ENCODE measurements at regions not wholly inside any gene's neighbourhood (a gene's known extent, or its start where the extent isn't known, plus 50 kb on each side); places are given as distances from the start of the nearest gene placed in this dataset.
A peak's percentile ranks its signal among the peaks of the same experiment; 100 is the strongest.
"Not testable (repeated sequence)": the region's sequence is repeated elsewhere in the genome, so short reads cannot be mapped to it uniquely, and the experiment has no call there.

DNA sequence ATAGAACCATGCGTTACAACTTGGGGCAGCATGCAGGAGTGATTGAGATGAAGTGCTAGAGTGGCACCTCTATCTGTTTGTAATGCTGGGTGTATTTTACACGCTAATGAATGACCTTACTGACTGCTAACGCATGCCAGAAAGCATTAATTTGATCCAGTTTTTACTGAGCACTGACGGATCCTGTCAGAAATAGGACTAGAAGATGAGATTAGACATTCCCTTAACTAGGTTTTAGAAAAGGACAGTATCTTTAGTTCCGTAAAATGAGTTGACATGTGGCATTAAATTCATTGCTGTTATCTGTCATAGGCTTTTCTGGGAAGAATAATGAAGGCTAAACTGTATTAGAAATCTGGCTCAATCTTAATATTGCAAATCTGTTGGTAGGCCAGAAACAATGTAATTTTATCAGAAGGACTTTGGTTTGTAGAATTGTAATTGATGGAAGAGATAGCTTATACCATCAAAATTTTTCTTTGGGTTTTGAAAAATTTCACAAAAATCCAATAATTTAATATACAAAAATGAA is 140.4 kb upstream of the WDFY3 start:
- FAIRE-seq (no peak), DNase-seq (ENCODE audit: insufficient read length) (no peak)
- no peak for TF ChIP-seq TAF1 (IDR thresholded peaks at IDR 0.05; ENCODE audit: borderline replicate concordance, low read depth, low read length)
- TF ChIP-seq POLR2A (IDR thresholded peaks at IDR 0.05; ENCODE audit: low read depth, low read length), result no peak
- TF ChIP-seq POLR2AphosphoS5 (IDR thresholded peaks at IDR 0.05; ENCODE audit: low read depth, low read length), result no peak

DNA sequence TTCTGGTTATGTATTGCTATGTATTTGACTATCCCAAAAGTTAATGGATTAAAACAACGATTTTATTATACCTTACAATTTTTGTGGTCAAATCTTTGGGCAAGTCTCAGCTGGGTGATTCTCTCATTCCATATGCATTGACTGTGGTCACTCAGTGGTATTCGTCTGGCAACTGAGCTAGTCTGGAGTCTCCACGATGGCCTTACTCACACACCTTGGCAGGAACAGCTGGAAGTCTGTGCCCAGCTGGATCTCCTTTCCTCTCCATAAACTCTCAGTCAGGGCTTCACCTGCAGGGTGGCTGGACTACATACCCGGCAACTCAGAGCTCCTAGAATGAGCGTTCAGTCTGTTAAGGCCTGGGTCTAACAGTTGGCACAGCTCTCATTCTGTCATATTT is 141.1 kb upstream of the WDFY3 start:
- no peak for FAIRE-seq
- DNase-seq (ENCODE audit: insufficient read length), result no peak
- TF ChIP-seq POLR2AphosphoS5 (IDR thresholded peaks at IDR 0.05; ENCODE audit: low read depth, low read length) (no peak), TAF1 (IDR thresholded peaks at IDR 0.05; ENCODE audit: borderline replicate concordance, low read depth, low read length) (no peak), POLR2A (IDR thresholded peaks at IDR 0.05; ENCODE audit: low read depth, low read length) (no peak)

DNA sequence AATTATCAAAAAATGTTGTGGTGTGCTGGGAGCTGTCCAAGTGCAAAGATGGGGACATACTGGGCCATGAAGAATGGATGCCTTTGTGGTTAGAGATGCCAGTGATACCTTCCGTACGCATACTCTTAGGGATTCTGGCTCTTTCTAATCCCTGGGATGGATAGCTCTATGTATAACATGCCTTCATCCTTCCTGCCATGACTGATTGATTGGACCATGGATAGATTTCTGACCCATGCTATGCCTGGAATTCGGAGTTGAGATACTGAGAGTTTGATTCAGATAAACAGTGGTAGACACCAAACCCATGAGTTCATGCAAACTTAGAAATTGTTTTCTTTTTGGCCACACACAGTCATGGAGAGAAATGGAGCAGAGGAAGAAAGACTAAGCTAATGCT is 147.2 kb upstream of the WDFY3 start:
- no peak for TF ChIP-seq POLR2A (IDR thresholded peaks at IDR 0.05; ENCODE audit: low read depth, low read length)
- no peak for TF ChIP-seq TAF1 (IDR thresholded peaks at IDR 0.05; ENCODE audit: borderline replicate concordance, low read depth, low read length)
- TF ChIP-seq POLR2AphosphoS5 (IDR thresholded peaks at IDR 0.05; ENCODE audit: low read depth, low read length), result no peak
- FAIRE-seq, result no peak
- no peak for DNase-seq (ENCODE audit: insufficient read length)

DNA sequence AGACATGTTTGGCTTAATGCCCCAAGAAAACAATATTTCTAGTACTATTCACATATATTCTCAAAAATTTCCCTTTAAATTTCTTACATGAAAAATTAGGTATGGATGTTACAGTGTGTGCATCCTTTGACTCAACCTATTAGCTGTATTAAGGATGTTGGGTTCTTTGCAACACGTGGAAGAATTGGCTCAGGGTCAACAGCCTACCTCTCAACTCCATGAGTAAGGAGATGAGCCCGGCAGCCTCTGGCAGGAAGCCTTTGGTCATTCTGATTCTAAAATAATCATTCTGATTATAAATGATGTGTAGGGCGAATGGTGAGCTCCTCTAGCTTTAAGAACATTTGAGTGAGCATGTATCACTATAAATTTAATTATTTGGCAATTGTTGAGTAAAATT is 148.0 kb upstream of the WDFY3 start:
- no peak for FAIRE-seq
- TF ChIP-seq TAF1 (IDR thresholded peaks at IDR 0.05; ENCODE audit: borderline replicate concordance, low read depth, low read length) (no peak), POLR2AphosphoS5 (IDR thresholded peaks at IDR 0.05; ENCODE audit: low read depth, low read length) (no peak), POLR2A (IDR thresholded peaks at IDR 0.05; ENCODE audit: low read depth, low read length) (no peak)
- no peak for DNase-seq (ENCODE audit: insufficient read length)

DNA sequence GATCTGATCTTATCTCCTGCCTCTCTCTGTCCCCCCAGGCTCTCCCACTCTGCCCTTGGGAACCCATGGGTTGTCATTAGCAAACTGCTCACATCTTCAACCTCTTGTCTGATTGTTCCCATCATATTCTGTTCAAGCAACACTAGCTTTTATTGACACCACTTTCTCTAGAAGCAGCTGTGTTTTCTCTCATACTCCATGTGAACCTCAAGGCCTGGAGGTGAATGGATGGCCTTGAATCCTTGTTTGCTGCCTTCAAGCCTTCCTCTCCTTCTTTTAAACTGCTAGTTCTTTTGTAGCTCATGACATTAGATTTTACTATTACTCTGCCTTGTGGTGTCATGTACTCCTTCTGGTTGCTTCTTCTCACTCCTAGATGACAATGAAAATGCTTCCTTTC is 149.5 kb upstream of the WDFY3 start:
- no peak for TF ChIP-seq POLR2A (IDR thresholded peaks at IDR 0.05; ENCODE audit: low read depth, low read length)
- no peak for TF ChIP-seq POLR2AphosphoS5 (IDR thresholded peaks at IDR 0.05; ENCODE audit: low read depth, low read length)
- no peak for TF ChIP-seq TAF1 (IDR thresholded peaks at IDR 0.05; ENCODE audit: borderline replicate concordance, low read depth, low read length)
- no peak for FAIRE-seq
- DNase-seq (ENCODE audit: insufficient read length), result no peak

DNA sequence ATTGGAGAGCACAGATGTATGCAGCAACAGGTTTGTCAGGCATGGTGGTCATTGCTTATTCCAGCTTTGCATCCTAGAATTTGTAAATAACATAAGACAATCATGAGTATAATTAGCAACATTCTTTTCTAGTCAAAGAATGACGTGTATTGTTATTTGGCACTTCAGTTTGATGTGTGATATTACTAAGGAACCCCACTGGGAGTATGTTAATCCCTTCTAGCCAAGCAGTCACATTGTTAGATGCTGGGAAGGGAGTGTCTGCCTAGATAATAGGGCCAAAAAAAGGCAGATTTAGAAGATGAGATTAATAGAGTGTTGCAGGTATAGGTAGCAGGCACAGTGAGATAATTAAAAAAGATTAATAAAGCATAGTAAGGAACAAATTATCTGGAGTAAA is 159.2 kb upstream of the WDFY3 start:
- FAIRE-seq (no peak), DNase-seq (ENCODE audit: insufficient read length) (no peak)
- TF ChIP-seq POLR2A (IDR thresholded peaks at IDR 0.05; ENCODE audit: low read depth, low read length) (no peak), TAF1 (IDR thresholded peaks at IDR 0.05; ENCODE audit: borderline replicate concordance, low read depth, low read length) (no peak), POLR2AphosphoS5 (IDR thresholded peaks at IDR 0.05; ENCODE audit: low read depth, low read length) (no peak)

DNA sequence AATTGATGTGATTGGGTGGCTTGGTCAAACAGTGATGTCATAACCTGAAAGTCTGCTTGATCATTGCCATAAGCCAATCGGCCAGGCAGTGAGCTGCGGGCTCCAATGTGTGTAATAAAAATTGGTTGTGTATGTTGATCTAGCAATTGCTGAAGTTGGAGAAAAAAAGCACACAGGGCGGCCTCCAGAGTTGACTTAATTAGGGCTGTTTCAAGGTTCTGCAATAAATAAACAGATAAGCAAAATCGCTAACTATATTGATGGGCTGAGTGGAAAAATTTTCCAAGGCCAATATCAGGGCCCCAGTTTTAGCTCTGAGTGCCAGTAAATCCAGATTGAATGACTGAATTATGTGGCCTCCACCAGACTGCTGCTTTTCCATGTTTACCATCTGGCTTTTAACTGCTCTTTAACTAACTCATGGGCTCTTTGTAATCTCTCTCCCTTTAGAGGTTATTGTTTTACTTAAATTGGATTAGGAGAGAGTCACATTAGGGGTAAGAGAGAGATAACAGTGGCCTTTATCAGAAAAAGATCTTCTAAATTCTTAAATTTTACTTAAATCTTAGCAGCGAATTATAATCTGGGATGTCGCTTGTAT is 160.6 kb upstream of the WDFY3 start:
- no peak for DNase-seq (ENCODE audit: insufficient read length)
- FAIRE-seq, result no peak
- TF ChIP-seq POLR2A (IDR thresholded peaks at IDR 0.05; ENCODE audit: low read depth, low read length), result no peak
- TF ChIP-seq TAF1 (IDR thresholded peaks at IDR 0.05; ENCODE audit: borderline replicate concordance, low read depth, low read length), result no peak
- no peak for TF ChIP-seq POLR2AphosphoS5 (IDR thresholded peaks at IDR 0.05; ENCODE audit: low read depth, low read length)

DNA sequence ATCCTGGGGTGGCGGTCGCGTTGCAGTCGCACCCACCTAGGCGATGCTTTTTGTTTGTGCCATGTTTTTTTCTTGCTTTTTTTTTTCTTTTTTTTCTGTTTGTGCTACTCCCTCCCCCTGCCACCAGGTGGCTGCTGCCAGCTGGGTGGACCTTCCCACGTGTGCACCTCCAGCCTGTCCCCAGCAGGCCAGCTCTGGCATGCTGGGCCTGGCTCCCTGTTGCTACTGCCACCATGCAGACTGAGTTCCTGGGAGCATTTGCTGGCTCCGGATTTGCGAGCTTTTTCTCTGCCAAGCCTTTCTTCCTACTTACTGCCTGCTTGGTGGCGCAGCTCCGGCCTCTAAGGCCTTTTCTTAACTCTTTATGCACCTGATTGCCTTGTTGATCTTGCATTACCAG is 161.2 kb upstream of the WDFY3 start:
- no peak for FAIRE-seq
- peak; percentile 18 for DNase-seq (ENCODE audit: insufficient read length)
- TF ChIP-seq POLR2AphosphoS5 (IDR thresholded peaks at IDR 0.05; ENCODE audit: low read depth, low read length) (no peak), POLR2A (IDR thresholded peaks at IDR 0.05; ENCODE audit: low read depth, low read length) (no peak), TAF1 (IDR thresholded peaks at IDR 0.05; ENCODE audit: borderline replicate concordance, low read depth, low read length) (no peak)

DNA sequence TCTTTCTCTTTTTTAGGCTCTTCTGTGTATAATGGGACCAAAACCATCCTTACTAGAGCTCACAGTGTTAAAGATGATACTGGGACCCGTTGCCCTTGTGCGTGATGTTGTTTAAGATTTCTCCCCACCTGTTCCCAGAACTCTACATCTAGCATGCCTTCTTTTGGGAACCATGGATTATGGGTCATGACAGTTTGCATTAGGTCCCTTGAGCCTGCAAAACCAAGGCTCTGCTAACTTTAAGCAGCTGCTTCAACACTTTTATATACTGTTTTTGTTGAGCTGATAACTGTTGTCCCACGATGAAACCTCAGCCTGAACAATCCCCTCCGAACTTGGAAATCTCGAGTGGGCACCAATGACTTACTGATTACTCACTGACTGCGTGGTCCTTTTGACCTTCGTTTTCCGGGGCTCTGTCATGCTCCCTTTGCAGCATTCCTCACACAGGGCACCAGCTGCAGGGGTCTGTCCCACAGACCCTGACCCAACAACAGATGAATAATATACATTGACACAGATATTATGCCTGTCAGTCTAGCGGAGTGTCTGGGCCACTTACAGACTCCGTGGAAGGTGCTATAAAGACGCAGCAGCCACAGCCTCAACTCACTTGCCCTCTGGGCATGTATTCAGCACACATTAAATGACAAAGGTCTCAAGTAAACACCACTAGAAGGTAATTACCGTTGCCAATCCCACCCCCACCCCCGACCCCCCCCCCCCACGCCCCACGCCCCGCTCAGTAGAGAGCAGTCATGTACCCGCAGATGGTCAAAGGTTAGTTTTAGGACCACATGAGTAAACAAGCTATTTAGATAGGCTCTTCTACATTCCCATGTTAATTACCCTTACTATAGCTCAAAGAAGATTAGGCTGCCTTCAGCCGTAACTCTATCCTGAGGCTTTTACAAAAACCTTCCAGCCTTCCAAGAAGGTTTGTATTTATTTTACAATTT is 162.0 kb upstream of the WDFY3 start:
- FAIRE-seq (no peak), DNase-seq (ENCODE audit: insufficient read length) (no peak)
- TF ChIP-seq TAF1 (IDR thresholded peaks at IDR 0.05; ENCODE audit: borderline replicate concordance, low read depth, low read length), result no peak
- no peak for TF ChIP-seq POLR2A (IDR thresholded peaks at IDR 0.05; ENCODE audit: low read depth, low read length)
- TF ChIP-seq POLR2AphosphoS5 (IDR thresholded peaks at IDR 0.05; ENCODE audit: low read depth, low read length), result no peak

DNA sequence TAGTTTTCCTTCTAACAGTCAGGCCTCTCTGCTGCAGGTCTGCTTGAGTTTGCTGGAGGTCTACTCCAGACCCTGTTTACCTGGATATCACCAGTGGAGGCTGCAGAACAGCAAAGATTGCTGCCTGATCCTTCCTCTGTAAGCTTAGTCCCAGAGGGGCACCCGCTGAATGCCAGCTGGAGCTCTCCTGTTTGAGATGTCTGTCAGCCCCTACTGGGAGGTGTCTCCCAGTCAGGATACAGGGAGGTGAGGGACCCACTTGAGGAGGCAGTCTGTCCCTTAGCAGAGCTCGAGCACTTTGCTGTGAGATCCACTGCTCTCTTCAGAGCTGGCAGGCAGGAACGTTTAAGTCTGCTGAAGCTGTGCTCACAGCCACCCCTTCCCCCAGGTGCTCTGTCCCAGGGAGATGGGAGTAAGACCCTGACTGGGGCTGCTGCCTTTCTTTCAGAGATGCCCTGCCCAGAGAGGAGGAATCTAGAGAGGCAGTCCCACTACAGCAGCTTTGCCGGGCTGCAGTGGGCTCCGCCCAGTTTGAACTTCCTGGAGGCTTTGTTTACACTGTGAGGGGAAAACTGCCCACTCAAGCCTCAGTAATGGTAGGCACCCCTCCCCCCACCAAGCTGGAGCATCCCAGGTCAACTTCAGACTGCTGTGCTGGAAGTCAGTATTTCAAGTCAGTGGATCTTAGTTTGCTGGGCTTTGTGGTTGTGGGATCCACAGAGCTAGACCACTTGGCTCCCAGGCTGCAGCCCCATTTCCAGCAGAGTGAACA is 163.1 kb upstream of the WDFY3 start:
- FAIRE-seq; DNase-seq (ENCODE audit: insufficient read length): not testable (repeated sequence)

DNA sequence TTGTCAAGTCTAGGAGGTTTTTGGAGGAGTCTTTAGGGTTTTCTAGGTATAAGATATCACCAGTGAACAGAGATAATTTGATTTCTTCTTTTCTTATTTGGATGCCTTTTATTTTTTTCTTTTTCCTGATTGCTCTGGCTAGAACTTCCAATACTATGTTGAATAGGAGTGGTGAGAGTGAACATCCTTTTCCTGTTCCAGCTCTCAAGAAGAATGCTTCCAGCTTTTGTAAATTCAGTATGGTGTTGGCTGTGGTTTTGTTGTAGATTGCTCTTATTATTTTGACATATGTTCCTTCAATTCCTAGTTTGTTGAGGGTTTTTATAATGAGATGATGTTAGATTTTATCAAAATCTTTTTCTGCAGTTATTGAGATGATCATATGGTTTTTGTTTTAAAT is 165.6 kb upstream of the WDFY3 start:
- no peak for DNase-seq (ENCODE audit: insufficient read length)
- no peak for TF ChIP-seq POLR2AphosphoS5 (IDR thresholded peaks at IDR 0.05; ENCODE audit: low read depth, low read length)
- no peak for TF ChIP-seq TAF1 (IDR thresholded peaks at IDR 0.05; ENCODE audit: borderline replicate concordance, low read depth, low read length)
- no peak for TF ChIP-seq POLR2A (IDR thresholded peaks at IDR 0.05; ENCODE audit: low read depth, low read length)
- FAIRE-seq, result no peak

All from GM12892 (cell line).